GM04504 (cell line): ENCODE measurements at regions not wholly inside any gene's neighbourhood (a gene's known extent, or its start where the extent isn't known, plus 50 kb on each side); places are given as distances from the start of the nearest gene placed in this dataset.
"Not testable (repeated sequence)": the region's sequence is repeated elsewhere in the genome, so short reads cannot be mapped to it uniquely, and the experiment has no call there.

Experiments
- DNase-seq: peaks from one replicate; pipeline ENCODE4 v3.0.0-alpha.2; 2012; ENCODE audit warnings: low read depth

DNA sequence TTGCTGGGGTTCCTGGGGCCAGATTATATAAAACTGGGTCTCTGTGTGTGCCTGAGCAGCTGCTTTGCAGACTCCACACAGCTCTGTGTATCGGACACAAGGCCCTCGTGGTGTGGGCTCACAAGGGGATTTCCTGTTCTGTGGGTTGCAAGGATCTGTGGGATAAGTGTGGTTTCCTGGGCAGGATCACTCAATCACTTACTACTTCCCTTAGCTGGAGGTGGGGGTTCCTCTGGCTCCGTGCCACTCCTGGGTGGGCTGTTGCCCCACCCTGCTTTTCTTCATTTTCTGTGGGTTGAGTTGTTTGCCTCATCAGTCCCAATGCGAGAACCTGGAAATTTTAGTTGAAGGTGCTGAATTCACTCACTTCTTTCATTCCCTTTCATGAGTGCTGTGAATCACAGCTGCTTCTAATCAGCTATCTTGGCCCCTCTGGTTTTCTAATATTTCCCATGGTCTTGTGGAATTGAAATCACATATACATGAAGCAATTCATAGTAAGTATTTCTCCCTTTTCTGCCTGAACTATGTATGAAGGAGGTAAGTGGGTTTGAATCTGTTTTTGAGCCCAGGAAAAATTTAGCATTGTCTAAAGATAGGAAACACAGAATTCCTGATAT is 196.3 kb downstream of the DCDC2C start:
- no peak for DNase-seq

DNA sequence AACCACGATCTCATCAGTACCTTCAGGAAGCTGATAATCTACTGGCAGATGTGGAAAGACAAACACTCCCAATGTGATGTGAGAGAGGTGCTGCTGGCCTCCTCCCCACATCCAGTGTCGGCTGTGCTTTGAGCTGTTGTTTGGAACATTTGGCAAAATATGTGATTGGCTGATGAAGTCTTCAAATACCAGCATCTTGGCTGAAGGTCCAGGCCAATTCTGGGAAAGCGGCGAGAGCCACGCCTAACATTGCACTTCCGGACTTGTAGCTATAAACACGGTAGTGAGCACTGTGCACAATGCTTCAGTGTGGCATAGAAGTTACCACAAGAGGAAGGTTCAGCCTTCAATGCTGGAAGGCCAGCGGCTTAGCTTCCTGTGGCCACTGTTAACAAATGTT is 198.8 kb downstream of the DCDC2C start:
- no peak for DNase-seq

DNA sequence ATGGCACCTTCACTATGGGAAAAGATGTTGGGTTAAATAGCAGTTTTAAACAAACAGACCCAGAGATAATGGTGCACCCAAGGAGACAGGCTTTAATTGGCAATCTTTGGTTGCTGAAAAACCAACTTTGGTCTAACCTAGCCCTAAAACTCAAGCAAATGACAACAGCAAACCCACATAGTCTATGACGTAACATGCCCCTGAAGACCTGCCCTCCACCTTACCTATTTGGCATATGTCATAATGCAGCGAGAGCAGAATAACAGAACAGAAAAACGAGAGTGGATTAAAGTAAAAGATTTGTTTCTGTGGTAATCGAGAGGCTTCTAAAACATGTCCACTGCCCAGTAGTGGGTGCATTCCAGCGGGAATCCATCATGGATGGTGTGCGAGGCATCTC is 200.7 kb downstream of the DCDC2C start:
- DNase-seq = no peak

DNA sequence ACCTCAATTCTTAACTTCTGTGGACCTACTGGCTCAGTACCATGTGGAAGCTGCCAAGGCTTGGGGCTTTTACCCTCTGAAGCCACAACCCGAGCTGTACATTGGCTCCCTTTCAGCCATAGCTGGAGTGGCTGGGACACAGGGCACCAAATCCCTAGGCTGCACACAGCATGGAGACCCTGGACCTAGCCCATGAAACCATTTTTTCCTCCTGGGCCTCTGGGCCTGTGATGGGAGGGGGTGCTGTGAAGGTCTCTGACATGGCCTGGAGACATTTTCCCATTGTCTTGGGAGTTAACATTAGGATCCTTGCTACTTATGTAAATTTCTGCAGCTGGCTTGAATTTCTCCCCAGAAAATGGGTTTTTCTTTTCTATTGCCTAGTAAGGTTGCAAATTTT is 205.1 kb downstream of the DCDC2C start:
- not testable (repeated sequence) for DNase-seq

DNA sequence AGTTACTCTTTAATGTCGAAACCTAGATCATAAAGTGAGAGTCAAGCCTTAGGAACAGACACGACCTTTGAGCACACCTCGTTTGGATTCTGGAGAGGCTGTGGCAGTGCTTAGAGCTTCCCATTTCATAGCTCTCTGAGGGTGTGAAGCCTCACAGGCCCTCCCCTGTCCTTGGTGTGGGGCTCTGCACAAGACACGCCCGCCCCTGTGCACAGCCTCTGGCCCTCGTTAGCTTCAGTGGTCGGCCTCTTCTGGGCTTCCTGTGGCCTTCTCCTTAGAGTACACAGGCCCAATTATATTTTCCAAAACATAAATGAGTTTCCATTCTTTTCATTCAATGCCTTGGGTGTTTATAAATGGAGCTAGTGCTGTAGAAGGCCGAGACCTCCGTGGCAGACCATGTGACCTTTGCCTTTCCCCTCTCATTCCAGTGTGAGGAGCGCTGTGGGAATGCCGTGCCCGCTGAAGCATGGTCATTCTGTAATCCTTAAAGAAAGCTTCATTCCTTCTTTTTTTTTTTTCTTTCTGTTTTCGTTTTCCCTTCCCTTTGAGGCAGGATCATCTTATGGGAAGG is 208.6 kb downstream of the DCDC2C start:
- no peak for DNase-seq

DNA sequence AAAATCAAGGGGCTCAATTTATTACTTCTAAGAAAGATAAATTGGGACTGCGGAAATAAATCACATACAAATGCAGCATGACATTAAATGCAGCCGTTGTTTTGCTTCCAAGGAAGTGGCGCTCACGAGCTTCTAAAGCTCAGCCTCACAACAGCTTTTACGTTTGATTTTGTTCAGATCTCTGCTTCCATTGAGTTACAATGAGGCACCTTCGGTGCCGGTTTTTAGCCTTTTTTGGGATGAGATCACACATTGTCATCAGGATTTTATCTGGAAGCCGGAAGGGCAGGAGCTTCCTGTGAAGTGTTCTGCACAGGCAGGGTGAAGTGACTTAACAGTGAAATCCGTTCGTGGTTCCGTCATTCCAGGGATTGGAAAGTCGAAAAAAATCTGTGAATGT is 209.8 kb downstream of the DCDC2C start:
- DNase-seq = no peak

DNA sequence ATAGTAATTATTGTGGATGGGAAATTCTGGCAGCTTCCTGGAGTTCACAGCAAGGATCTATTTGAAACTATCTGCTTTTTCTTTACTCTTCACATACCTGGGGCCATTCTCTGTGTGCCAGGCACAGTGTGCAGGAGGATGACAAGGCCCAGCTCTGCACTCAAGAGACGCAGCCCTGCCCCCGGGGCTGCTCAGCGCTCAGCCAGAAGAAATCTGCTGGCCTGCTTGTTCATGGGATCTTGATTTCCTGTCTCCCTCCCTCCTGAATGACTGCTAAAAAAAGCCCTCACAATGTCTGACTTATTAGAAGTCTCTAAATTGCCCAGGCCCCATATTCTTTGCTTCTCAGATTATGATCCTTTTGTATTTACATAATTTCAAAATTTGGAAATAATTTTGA is 210.9 kb downstream of the DCDC2C start:
- DNase-seq = no peak

DNA sequence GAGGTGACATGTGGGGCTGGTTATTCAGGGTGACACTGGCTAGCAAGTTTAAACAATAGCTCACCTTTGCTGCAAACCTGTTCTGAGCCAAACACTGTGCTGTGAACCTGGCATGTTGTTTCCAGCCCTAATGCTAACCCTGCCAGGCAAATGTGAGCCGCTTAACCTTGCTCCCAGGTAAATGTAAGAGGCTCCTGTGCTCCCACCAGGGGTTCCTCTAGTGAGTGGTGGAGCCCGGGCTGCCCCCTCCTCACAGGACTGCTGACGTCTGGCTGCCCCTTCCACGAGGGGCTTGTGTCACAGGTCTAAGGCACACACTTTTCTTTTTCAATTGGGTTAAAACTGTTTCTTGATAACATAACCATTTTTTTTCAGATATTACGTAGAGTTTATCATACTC is 223.7 kb downstream of the DCDC2C start:
- no peak for DNase-seq

DNA sequence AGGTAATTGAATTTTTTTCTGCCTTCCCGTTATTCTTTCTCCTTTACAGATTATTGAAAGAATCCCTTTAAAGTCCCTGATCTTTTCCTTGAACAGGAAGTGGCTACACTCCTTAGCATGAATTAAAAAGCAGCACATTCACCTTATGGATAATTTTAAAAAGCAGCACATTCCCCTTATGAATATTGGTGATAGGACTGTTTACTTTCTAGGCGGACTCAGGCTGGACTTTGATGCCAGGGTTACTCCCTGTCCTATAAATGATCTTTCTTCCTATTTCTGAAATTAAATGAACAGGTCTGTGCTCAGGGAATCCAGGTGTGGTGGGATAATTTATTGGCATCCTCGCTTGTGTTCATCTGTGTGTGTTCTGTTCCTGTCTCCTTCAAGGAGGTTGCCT is 226.0 kb downstream of the DCDC2C start:
- no peak for DNase-seq

DNA sequence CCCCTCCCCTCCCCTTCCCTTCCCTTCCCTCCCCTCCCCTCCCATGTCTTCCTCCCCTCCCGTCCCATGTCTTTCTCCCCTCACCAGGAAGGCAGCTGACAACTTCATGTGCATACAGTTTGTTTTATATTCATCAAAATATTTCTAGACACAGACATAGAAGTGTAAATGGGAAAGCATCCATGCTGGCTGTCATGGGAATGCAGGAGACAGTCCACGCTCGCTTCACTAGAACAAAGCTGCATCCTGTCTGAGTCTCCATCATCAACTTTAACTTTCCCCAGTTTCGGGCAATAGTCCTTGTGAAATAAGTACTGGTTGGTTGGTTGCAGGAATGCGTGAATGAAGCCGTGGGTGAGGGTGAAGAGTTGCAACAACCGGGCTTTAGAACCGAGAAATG is 226.9 kb downstream of the DCDC2C start:
- no peak for DNase-seq

DNA sequence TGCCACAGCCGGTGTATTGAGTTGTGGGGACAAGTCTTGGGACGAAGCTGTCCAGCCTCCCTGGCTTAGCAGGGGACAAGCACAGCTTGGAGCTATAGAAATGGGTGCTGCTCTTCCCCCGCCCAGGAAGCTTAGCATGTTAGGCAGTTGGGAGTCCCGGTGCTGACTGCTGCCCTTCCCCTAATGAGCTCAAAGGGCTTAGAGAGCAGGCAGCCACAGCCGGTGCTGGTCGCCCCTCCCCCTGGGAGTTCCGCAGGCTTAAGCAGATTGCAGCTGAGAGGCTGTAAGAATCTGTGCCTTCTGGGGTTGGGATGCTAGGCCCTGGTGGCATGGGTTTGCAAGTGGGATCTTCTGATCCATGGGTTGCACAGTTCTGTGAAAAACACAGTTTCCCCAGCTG is 237.3 kb downstream of the DCDC2C start:
- DNase-seq = no peak

DNA sequence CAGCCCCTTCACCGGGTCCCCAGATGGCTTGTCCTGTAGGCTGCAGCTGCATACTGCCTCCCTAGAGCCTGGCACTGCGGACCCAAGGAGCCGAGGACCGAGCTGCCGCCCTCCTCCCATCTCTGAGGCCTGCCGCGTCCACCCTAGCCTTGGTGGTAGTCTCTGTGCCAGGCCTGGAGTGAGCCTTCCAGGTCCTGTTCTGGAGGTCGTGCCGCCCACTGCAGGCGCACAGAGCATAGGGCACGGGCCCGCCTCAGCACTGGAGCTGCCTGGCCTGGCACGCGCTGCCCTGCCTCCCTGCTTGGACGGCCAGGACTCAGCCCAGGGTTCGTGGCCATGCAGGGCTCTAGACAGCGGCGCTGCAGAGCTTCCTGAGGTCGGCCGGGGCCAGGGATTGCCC is 239.5 kb downstream of the DCDC2C start:
- no peak for DNase-seq

DNA sequence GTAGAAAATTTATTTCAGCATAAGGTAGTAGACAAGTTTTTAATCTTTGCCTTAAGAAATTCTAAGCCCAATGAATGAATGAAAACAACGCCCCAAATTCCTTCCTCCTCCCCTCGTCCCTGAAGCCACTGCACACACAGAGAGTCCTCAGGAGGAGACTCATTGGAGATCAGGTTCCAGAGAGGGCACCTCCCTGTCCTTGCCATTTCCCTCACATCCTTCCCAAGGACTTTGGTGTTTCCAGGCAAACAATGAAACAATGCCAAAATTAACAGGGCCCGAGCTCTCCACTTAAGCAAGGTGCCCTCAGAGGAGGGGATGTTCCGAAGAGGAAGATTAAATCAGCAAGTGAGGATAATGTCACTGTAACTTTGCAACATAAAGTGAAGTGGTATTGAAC is 240.7 kb downstream of the DCDC2C start:
- DNase-seq = no peak

DNA sequence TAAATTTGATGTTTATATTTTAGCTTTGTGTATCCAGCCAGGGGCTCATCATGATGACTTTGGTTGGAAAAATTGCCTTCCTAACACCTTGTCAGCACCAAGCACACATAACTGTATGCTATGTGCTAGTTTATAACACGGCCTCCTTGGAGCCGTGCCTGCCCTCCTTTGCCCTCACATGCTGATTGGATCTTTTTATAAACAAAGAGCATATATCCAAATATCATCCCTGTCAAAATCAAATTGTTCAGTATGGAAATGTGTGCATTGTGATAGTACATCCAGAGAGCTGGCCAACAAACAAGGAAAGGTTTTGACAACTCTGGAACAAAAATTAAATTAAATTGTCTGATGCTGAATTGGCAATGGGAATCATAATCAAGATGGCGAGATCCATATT is 241.5 kb downstream of the DCDC2C start:
- no peak for DNase-seq

DNA sequence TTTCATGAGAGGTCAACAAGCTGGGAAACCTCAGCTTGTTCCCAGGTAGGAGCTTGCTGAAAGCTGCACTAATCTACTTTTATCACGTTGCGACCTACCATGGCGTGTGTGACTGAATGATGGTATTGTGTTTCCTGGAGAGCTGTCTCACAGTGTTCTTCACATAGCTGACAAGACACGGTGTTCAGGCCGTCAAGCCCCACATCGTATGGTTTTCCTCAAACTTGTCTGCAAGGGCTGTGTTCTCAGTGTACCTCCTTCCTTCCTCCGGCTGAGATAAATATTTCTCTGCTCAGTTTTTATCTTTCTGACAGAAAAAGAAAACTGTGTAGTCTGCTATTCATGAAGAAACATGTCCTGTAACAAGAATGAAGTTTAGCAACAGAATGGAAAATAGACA is 244.8 kb downstream of the DCDC2C start:
- no peak for DNase-seq

DNA sequence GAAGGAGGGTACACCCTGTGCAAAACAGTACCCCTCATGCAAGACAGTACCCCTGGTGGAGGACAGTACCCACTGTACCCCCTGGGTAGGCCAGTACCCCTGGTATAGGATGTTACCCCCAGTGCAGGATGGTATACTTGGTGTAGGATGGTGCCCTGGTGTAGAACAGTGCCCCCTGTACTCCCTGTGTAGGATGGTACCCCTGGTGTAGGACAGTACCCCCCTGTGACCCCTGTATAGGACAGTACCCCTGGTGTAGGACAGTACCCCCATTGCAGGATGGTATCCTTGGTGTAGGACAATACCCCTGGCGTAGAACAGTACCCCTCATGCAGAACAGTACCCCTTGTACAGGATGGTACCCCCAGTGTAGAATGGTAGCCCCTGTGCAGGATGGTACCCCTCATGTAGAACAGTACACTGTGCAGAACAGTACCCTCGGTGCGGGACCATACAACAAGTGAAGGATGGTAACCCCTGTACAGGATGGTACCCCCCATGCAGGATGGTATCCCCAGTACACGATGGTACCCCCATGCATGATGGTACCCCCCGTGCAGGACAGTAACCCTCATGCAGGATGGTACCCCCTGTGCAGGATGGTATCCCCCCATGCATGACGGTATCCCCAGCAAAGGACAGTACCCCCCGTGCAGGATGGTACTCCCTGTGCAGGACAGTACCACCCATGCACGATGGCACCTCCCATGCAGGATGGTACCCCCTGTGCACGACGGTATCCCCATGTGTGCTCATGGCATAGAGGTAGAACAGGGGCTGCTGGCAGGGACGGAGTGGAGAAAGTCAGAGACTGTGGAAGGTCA is 248.0 kb downstream of the DCDC2C start:
- DNase-seq = no peak

DNA sequence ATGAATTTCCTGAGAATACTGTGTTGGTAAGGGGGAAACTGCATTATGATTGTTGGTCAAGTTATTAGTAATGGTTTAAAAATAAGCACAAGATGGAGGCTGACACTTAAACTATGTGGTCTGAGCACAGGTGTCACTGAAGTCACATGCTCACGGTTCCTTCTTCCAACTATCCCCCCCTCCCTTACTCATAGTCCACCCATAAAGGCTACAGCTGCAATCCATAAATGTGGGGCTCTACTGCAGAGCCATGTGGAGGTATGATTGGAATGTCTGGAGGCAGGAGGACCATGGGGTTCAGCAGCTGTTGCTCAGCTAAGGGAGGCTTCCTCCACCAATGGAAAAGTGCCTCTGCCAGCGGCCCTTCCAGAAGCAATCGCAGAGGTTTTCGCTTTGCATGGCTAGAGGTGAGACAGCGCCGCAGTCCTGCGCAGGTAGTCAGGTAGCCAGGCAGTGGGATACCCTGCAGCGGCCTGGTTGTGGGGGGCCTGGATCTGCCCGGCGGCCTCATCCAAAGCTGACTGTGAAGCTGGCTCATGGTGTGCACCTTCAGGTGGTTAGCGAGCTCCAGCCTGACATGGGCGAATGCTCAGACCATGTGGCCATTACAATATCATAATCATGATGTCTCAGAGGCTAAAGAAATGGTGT is 249.6 kb downstream of the DCDC2C start:
- DNase-seq = no peak

DNA sequence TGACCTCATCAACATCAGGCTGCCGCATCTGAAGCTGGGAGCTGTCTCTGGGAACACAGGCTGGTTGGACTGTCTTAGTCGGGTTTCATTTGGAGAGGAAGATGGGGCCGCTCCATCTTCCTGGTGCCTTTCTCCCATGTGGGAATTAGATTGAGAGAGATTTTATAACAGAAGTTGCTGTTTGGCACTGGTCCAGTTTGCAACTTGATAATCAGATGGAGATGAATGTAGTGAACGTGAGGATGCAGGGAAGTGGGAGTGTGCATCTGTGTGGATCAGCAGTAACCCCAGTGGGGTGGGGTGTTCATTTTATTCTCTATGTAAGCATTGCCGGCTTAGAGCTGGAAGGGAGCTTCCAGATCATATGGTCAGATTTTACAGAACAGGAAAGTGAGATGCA is 250.9 kb downstream of the DCDC2C start:
- no peak for DNase-seq

DNA sequence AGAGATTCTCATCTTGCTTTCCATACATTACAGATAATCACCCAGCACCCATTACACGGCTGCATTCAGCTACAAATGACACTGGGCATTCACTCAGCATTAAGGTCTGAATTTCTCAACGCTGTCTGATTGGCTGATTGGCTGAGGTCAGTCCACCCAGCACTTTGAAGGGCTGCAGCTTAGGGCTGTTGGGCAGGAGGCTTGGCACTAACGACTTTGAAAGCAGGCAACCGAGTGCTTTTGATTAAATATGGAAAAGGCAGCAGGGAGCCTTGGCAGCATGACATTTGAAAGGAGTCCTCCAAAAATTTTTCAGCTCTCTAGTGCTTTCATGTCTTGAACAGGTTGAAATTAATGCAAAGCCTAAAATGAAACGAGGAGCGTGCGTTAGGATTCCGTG is 253.0 kb downstream of the DCDC2C start:
- DNase-seq = no peak

DNA sequence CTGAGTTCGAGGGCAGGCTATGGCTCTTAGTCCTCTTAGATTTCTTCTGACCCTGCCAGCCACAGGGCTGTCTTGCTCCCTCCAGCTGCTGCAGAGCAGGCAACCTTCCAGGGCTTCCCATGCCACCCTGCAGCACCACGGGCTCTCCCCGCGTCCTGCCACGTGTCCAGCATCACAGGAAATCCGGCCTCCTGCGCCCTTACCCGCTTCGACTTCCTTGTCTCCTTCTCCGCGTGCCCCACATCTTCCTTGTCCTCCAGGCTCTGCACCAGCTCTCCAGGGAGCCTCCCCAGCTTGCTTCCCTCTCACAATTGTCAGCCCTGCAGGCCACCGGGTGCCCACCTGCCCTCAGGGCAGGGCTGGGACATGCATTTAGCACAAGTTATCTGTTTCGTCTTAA is 253.5 kb downstream of the DCDC2C start:
- DNase-seq = no peak

DNA sequence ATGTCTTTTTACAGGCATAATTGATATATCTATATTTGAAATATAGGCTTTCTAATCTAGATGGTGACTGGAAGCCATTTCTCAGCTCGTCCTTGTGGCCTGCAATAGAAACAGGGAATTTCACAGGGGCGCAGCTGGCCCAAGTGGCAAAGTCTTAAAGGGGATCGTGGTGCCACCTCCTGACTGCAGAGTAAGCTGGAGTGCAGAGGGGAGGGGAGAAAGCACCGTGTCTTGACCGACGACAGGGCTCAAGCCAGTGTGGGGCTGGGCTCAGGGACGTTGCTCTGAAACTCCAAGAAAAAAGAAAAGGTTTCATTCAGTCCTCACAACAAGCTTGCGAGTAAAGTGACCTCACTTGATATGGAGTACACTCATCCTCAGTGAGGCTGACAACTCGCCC is 255.1 kb downstream of the DCDC2C start:
- no peak for DNase-seq

DNA sequence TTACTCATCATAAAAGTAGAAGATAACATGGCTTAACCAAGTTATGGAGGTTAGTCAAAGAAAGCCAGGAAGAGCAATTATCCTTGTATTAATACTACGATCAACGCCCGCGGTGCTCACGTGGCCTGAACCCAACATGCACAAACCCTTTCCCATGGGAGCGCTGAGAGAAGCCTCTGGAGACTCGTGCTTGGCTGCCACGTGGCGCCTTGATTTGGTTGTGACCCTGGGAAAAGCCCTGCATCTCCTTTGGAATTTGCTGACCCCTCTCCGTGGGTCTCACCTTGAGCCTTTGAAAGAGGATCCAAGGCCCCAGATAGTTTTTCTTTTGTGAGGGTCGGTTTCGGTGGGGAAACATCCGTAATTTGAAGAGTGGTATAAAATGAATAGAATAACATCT is 255.6 kb downstream of the DCDC2C start:
- DNase-seq = no peak

DNA sequence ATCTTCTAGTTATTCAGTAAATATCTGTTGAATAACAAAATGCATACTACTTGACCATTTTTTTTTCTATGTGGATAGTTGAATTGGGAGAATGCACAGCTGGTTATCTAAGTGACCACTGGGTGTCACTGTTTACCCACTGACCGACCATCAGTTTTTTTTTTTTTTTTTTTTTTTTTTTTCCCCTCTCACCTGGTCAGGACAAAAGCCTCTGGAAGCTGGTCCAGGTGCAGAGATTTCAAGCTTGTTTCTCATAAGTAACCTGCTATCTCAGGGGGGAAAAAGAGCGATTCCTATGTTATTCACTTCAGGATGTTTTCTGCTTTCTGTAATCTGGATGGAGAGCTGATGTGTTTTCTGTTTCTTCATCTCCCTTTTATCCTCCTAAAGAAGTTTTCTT is 256.0 kb downstream of the DCDC2C start:
- no peak for DNase-seq
